HG02588 (cell line): ENCODE measurements at regions not wholly inside any gene's neighbourhood (a gene's known extent, or its start where the extent isn't known, plus 50 kb on each side); places are given as distances from the start of the nearest gene placed in this dataset.
"Not testable (repeated sequence)": the region's sequence is repeated elsewhere in the genome, so short reads cannot be mapped to it uniquely, and the experiment has no call there.

ENCODE experiments used
- ATAC-seq: cut with Tn5 transposase; IDR thresholded peaks from one replicate; pipeline ENCODE4 v1.9.1; 2021; ENCODE audit warnings: mild to moderate bottlenecking, moderate library complexity; ENCODE audit not compliant: unreplicated experiment

DNA sequence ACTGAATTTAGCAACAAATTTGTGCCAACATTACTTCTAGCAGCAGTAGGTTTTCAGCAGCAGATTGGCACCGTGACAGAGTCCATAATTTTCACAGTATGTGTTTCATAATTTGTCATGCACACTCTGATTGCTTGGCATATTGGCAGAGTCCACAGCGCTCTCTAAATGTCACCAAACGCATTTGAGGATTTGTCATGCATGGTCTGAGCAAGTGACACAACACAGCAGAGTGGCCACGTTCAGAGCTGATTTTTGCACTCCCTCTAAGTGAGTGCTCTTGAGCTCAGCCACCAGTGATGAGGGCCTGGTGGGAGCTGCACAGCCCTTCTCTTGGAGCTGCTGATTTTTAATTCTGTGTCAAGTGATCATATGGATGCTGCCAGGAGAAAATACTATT lies 1270.8 kb downstream of the ROBO1 start:
- no peak for ATAC-seq

GRCh38 chr3:78497767-78498166 lies 1270.0 kb downstream of the ROBO1 start:
- no peak for ATAC-seq

- no peak for ATAC-seq
These were observed 1261.7 kb downstream of the ROBO1 start for GRCh38 chr3:78506061-78506460.

- no peak for ATAC-seq
These were observed 1261.1 kb downstream of the ROBO1 start for GRCh38 chr3:78506581-78507195.

- ATAC-seq, result no peak
These were observed 1260.4 kb downstream of the ROBO1 start for GRCh38 chr3:78507196-78507984.

GRCh38 chr3:78511840-78512239 lies 1256.0 kb downstream of the ROBO1 start:
- ATAC-seq, result no peak

GRCh38 chr3:78512786-78513185 lies 1255.0 kb downstream of the ROBO1 start:
- not testable (repeated sequence) for ATAC-seq

DNA sequence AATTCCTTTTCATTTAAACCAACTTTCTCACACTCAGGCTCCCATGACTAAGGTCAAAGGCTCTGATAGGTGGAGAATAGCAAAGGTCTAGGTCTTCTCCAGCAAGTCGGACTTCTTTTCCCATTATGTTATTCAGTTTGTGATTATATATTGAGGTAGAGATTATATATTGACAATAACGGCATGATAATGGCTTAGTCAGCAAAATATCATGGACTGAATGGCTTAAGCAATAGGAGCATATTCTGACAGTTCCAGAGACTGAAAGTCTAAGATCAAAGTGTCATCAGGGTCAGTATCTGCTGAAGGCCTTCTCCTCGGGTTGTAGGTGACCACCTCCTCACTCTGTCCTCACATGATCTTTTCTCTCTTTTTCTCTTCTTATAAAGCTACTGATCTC lies 1251.4 kb downstream of the ROBO1 start:
- no peak for ATAC-seq

GRCh38 chr3:78516937-78517336 lies 1250.9 kb downstream of the ROBO1 start:
- ATAC-seq, result no peak

DNA sequence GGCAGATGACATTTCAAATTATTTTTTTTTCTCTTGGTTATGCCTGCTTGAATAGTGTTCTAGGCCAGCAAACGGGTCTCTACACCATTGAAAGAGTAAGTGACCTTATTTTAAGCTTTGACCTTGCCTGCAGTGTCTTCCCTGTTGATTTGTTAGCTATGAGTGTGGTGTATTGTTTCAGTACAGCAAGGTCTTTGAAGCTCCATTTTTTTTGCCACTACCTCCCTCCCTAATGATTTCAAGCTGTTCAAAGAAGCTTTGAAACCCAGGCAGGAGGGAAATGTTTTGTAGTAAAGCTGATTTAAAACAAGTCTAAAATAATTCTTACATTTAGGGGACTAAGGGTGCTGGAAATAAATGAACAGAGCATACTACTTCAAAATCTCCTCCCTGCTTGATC lies 1249.8 kb downstream of the ROBO1 start:
- no peak for ATAC-seq

GRCh38 chr3:78519281-78519680 lies 1248.5 kb downstream of the ROBO1 start:
- ATAC-seq, result no peak

GRCh38 chr3:78529601-78530000 lies 1238.2 kb downstream of the ROBO1 start:
- no peak for ATAC-seq

DNA sequence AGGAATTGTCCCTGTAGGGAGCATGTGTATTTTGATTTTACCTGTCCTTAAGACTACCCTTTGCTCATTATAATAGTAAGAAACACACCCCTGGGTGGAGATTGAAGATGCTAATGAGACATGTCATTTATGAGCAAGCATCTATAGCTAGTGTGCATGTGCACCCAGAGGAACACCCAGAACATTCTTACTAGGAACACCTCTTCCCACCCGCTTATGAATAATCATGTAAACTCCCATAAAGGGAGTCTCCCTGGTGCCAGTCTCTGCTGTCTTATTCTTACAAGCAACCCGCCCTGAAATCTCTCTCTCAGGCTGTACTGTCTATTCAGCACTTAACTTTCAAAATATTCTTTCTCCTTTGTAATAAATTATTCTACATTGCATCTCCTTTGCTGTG lies 1227.3 kb downstream of the ROBO1 start:
- ATAC-seq, result no peak

GRCh38 chr3:78545827-78546226 lies 1222.0 kb downstream of the ROBO1 start:
- no peak for ATAC-seq
